GM03348 (cell line): ENCODE measurements at regions not wholly inside any gene's neighbourhood (a gene's known extent, or its start where the extent isn't known, plus 50 kb on each side); places are given as distances from the start of the nearest gene placed in this dataset.
A peak's percentile ranks its signal among the peaks of the same experiment; 100 is the strongest.
"Not testable (repeated sequence)": the region's sequence is repeated elsewhere in the genome, so short reads cannot be mapped to it uniquely, and the experiment has no call there.

Source experiments
- DNase-seq: peaks from one replicate; pipeline ENCODE4 v3.0.0; 2012; ENCODE audit warnings: low spot score

DNA sequence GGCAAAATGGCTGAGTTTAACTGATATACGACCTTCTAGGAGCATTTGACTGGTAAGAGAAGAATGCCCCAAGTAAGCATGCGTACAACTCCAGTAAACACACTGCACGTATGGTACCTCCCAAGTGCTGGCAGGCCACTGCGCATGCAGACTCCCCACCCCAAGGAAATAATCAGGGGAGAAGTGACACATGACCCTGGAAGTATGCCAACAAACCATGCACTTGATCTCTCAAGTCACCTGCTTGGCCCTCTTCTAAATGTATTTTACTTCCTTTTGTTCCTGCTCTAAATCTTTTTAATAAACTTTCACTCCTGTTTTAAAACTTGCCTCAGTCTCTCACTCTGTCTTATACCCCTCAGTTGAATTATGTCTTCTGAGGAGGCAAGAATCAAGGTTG, 129.8 kb upstream of the COL5A2 start:
- DNase-seq = no peak

DNA sequence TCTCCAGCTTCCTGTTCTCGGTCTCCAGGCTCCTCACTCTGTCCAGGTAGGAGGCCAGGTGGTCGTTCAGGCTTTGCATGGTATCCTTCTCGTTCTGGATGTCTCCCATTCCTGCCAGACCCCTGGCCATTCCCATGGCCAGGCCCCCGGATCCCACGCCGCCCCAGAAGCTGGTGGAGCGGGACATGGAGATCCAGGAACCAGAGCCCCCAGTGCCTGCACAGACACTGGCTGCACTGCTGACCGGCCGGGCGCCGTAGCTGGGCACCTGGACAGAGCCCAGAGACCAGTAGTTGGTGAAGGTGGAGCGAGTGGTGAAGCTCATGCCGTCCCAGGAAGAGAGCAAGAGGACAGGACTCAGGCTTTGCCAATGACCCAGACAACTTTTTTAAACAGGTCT, 129.1 kb upstream of the WDR75 start:
- no peak for DNase-seq

DNA sequence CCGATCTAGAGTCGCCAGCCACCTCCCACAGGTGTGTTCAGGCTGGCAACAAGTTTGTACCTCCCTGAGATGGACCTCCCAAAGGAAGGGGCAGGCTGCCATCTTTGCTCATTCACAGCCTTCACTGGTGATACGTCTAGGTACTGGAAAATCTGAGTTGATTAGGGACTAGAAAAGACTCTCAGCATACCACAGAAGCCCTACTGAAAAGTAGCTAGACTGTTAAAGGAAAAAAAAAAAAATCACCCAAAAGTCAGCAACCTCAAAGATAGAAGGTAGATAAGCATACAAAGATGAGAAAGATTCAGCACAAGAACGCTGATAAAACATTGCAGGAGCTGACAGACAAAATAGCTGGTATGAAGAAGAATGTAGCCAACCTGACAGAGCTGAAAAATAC, 128.6 kb upstream of the WDR75 start:
- no peak for DNase-seq

DNA sequence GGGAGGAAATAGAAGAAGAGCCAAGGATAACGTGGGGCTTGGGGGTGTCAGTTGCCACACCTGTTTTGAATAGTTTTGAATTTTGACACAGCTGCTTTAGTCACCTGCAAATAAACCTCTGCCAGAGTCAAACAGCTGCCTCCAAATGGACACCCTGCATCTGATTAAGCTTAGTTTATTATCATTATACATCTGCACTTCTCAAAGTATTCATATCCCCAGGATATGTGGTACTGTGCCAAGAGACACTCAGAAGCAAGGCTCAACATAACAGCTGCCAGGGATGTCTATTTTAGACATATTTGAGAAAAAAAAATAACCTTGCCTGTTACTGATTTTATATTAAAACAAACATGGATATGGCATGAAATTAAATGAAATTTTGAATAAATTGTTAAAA, 122.5 kb upstream of the WDR75 start:
- no peak for DNase-seq

DNA sequence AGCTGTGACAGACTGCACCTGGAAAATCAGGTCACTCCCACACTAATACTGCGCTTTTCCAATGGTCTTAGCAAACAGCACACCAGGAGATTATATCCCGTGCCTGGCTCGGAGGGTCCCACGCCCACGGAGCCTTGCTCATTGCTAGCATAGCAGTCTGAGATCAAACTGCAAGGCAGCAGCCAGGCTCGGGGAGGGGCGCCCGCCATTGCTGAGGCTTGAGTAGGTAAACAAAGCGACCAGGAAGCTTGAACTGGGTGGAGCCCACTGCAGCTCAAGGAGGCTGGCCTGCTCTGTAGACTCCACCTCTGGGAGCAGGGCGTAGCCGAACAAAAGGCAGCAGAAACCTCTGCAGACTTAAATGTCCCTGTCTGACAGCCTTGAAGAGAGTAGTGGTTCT, 121.8 kb upstream of the WDR75 start:
- not testable (repeated sequence) for DNase-seq

DNA sequence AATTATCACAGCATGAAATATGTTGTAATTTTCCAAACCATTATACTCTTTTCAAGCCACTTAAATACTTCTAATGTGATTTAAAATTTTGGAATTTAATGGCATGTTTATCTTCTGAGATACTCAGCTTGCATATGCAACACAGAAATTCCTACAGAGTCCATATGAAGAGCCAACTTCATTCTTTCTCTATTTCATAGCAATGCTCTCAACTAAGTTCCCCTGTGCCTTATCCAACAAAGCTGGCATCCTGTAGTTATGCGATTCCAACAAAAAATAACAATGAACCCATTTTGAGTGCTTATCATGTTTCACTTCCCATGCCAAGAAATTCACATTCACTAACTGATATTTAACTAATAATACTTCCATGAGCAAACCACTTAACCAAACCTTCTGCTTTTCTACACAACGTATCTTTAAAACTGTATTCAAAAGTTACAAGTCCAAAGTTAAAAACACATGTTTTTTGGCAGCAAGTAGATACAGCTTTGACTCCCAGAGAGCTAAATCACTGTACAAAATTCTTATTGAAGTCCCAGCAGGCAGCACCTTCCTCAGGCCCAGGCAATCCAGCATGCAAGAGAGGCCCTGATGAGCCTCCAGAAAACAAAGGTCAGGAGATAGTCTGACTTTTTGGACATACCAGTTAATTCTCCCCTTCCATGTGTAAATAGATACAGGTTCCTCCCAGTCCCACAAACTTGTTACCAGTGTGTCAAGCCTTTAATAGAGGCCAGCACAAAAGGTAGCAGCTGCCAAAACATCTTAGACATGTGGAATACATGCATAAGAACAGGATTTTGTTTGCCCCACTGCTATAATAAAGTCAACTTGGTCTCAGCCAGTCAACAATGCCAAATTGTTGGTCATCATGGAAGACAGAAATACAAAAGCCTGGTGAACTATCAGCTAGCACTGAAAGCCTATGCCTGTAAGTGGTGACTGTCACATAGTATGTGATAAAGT, 113.1 kb upstream of the WDR75 start:
- no peak for DNase-seq

DNA sequence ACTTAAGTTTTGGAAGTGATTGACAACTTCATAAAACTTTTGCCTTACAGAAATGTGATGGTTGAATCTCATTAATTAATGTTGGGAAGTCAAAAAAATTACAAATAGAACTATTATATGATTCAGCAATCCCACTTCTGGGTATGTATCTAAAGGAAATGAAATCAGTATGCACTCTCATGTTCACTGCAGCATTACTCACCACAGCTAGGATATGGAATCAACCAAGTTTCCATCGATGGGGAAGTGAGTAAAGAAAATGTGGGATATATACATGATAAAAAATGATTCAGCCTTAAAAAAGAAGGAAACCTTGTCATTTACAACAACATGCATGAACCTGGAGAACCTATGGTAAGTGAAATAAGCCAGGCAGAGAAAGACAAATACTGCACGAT, 112.4 kb upstream of the WDR75 start:
- DNase-seq = no peak

DNA sequence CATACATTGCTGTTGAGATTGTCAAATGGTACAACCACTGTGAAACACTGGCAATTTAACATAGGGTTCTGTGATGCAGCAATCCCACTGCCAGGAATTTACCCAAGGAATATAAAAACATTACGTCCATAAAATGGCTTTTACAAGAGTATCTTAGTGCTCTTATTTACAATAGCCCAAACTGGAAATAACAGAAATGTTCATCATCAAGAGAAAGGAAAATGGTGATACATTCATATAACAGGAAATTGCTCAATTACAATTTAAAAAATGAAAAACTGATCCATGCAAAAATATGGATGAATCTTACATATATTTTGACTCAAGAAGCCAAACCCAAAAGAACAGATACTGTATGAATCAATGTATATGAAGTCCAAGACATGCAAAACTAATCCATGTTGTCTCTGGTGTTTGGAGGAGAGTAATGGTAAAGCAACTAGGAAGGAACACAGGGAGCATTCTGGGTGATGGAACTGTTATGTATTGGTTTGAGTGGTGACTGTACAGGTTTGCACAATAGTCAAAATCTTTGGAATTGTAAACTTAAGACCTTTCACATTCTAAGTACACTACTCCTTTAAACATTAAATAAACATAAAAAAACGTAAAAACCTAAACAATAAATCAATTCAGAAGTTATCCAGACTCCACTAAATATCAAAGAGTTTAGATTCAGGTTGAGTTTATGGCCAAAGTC, 104.8 kb upstream of the WDR75 start:
- DNase-seq = no peak

DNA sequence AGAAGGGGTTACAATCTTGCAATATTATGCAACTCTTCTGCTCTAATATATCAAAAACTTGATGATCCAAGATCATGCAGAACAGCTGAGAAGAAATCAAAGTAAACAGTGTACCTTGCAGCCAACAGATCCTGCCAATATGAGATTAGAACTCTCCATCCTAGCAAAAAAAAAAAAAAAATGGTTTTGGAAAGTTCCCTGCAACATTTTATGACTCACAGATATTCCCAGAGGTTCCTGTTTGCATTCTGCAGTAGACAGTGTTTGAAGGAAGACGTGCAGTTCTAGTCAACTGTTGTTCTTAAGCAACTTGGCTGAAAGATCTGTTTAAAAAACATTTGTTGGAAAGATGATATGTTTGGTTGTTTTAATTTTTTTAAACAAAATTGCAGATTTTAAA, 103.6 kb upstream of the WDR75 start:
- DNase-seq = peak; percentile 67

DNA sequence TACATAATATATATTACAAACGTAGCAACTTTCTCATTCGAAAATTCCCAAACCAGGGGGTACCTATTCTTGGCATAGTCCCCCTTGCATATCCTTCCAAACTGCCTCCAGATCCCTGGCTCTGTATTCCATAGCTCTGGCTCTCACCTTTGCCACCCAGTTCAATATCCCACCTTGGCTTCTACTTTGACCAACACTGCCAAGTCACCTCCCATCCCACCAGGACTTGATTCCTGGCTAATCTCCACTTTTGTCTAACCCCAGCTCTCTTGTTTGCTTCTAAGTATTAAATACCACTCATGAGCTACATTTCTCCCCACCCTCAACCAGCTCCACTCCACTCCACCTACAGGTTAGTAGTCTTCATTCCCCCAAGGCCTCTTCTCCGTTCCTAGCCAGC, 103.2 kb upstream of the WDR75 start:
- no peak for DNase-seq

DNA sequence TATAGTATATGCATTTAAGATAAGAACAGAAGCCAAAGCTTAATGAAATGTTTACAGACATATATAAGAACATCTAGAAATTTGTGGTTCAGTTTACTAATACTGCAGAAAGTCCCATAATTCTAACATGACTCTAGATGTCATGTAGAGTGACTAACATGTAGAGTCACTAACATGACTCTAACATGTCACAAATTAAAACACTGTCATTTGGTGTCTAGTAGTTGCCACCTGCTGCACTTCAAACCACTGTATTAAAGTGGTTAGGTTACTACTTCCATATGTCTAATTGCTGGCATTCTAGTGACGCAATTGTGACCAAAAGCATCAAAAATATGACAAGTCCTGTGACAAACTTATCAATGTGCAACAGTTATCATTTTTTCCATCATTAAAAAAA, 100.2 kb upstream of the WDR75 start:
- DNase-seq = no peak

DNA sequence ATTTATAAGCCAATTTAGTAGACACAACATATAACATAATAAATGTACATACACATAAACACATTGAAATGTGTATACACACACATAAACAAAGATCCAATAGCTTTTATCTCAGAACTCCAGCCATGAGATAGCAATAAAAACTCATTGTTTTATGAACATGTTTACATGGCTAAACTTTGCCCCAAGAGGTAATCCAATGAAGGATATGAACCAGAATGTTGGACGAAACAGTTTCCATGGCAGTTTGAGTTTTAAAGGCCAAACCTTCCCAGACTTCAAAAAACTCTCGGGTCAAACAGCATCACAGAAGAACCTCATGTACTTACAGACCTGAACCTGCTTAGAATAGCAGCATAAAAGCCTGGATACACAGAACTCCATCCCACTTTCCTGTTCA, 97.2 kb upstream of the WDR75 start:
- DNase-seq = no peak

DNA sequence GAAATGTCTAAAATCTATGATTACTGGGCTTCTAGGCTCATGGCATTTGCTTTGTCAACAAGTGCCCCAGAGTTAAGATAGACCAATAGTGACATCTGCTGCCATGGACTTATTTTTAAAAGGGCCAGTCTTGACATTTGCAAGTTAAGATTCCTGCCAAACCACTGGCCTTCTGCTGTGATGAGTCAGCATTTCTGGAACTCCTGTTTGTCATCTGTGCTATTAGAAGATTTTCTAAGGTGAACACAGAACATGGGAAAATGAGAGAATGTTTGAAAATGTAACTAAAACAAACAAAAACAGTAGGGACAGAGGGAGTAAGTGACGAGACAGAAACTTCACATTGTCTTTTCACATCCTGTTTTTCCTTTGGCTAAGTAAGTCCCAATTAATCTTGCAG, 93.7 kb upstream of the WDR75 start:
- peak; percentile 69 for DNase-seq

DNA sequence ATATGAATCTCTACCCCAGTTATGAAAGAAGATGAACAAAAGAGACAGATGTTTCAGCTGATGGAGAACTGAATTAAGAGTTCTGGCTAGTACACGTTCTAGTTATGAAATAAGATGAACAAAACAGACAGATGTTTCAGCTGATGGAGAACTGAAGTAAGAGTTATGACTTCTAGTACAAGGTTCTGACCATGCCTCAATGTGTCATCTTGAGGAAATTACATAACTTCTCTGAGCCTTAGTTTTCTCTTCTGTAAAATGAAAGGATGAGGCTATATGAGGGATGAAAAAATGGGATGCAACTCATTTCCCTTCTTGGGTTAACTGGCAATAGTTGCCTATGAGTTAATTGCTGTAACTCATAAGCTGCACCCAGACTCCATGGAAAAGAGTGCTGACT, 92.9 kb upstream of the WDR75 start:
- no peak for DNase-seq

DNA sequence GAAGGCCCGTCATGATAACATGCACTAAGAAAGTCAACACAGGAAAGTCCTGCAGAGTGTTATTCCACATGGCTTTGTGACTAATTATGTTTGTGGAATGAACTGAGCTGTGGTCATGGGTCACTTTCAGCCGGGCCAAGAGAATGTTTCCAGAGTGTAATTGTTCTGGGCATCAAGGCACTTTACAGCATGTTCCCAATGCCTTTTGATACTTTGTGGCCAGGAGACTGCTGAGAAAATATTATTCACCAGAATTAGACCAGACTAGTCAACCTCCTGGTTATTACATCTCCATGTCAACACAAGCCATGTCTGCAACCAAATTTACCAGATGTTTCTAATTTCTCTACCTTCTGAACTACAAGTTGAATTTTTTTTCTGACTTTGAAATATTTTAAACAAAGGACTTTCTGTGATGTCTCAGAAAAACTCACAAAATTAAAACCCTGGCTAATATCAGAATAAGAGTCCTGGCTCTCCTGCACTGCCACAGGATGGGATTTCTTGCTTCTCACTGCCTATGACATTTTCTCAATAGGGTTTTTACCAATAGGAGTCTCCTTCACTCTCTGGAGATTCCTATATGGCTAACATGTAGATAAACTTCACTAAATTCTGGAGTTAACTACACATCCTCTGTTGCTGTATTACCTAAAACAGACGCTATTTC, 90.6 kb upstream of the WDR75 start:
- peak; percentile 72 for DNase-seq

DNA sequence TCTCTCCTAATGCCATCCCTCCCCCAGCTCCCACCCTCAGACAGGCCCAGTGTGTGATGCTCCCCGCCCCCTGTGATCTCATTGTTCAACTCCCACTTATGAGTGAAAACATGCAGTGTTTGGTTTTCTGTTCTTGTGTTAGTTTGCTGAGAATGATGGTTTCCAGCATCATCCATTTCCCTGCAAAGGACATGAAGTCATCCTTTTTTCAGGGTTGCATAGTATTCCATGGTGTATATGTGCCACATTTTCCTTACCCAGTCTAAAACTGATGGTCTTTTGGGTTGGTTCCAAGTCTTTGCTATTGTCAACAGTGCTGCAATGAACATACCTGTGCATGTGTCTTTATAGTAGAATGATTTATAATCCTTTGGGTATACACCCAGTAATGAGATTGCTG, 89.3 kb upstream of the WDR75 start:
- not testable (repeated sequence) for DNase-seq

DNA sequence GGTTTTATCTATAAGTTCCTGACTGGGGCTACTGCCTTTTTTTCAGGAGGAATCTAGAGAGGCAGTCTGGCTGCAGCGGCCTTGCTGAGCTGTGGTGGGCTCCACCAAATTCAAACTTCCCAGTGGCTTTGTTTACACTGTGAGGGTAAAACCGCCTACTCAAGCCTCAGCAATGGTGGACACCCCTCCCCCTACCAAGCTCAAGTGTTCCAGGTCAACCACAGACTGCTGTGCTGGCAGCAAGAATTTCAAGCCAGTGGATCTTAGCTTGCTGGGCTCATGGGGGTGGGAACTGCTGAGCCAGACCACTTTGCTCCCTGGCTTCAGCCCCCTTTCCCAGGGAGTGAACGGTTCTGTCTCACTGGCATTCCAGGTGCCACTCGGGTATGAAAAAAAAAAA, 83.9 kb upstream of the WDR75 start:
- not testable (repeated sequence) for DNase-seq

DNA sequence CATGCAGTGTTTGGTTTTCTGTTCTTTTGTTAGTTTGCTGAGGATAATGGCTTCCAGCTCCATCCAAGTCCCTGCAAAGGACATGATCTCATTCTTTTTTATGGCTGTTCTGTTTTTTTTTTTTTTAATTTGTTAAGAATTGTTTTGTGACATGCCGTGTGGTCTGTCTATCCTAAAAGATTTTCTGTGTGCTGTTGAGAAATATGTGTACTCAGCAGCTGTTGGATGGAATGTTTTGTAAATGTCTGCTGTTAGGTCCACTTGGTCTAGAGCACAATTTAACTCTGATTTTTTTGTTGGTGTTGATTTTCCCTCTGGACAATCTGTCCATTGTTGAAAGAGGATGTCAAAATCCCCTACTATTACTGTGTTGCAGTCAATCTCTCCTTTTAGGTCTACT, 80.4 kb upstream of the WDR75 start:
- no peak for DNase-seq

DNA sequence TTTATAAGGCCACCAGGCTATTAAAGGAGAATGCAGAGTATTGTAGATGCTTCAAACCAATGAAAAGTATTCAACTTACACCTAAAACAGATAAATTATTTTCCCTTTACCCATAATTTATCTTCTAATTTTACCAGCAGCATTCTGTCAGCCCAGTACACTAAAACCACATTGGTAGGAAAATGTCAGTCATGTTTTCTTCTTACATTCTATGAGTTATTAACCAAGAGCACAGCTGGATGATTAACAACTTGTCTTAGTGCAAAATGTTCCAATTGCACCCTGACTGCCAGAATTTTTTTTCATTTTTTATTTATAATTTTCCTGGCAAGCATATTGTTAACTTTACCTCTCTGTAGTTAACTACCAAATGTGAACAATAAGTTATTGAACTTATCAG, 79.0 kb upstream of the WDR75 start:
- DNase-seq = no peak

DNA sequence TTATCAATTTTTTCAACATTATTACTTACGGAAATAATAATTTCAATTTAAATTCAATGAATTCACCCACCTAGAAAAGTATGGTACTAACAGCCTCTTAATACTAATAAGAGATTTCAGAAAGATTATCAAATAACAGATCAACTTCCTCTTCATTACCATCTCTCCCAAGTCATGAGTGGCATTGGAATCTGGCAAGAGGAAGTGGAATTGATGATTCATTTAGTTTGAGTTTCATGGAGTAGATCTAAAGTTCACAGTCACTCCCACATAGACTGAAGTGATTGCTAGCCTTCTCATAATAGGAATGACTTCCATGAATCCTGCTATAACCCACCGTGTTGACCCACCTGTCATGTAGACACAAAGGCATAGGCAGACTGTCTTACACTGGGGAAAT, 77.7 kb upstream of the WDR75 start:
- peak; percentile 28 for DNase-seq

DNA sequence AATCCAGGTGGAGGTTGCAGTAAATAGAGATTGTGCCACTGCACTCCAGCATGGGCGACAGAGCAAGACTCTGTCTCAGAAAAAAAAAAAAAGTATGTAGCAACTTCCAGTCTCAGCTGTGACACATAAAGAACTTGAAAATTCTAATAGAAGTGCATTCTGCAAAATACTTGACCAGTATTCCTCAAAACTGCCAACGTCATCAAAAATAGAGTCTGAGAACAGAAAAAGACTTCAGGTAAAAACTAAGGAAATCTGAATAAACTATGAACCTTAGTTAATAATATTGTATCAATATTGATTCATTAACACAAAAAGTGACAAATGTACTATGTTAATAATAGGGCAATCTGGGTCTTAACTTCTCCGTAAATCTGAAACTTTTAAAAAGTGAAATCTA, 76.7 kb upstream of the WDR75 start:
- no peak for DNase-seq

DNA sequence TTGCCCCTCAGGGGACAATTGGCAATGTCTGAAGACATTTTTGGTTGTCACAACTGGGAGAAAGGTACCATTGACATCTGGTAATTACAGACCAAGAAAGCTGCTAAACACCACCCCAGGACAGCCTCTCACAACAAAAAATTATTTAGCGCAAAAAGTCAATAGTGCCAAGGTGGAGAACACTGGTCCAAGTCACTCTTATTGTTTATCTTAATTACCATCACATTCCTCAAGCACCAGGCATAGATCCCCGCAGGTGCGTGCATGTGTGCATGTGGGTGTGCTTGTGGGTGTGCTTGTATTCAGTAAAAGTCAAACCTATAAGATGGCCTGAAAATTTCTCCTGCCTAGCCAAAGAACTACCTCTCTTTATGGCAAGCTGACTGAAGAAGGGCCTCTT, 74.9 kb upstream of the WDR75 start:
- no peak for DNase-seq

DNA sequence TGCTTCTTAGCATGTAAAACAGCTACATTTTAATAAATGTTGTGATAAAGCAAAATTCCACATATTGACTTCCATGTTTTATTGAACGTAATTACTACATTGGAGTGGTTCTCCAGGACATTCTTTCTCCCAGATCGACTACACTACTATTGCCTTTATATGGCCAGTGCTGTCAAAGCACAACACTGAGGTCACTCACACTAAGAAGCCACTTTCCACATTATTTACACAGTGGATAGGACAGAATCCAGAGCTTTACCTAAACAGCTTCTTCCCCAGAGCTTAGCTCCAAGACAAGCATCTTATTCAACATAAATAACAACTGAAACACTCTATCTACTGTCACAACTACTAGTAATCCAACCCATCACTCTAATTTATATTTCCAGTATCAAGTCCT, 73.9 kb upstream of the WDR75 start:
- no peak for DNase-seq
